ENCODE measurements at regions not wholly inside any gene's neighbourhood (a gene's known extent, or its start where the extent isn't known, plus 50 kb on each side); places are given as distances from the start of the nearest gene placed in this dataset.

GRCh38 chr10:9987197-9987596, 1030.5 kb upstream of the CELF2 start:
- TF ChIP-seq CTCF (conservative IDR thresholded peaks at IDR 0.05) (no peak), EZH2 (IDR thresholded peaks at IDR 0.05; ENCODE audit: low read depth) (no peak)
